Brain microvascular endothelial cell (primary cell): ENCODE measurements at regions not wholly inside any gene's neighbourhood (a gene's known extent, or its start where the extent isn't known, plus 50 kb on each side); places are given as distances from the start of the nearest gene placed in this dataset.

Experiments used
- DNase-seq: peaks from one replicate; pipeline ENCODE4 v3.0.0-alpha.2; 2020
- H3K27ac ChIP-seq: fragments of 250-450 bp; sonication (Bioruptor Pico); 2 replicates; pipeline ENCODE4 v1.5.1; 2020; ENCODE audit warnings: mild to moderate bottlenecking, moderate library complexity
- H3K27me3 ChIP-seq: fragments of 250-450 bp; sonication (Bioruptor Pico); replicated peaks from 2 replicates; pipeline ENCODE4 v1.5.1; 2020; ENCODE audit warnings: mild to moderate bottlenecking
- H3K36me3 ChIP-seq: fragments of 250-450 bp; sonication (Bioruptor Pico); replicated peaks from 2 replicates; pipeline ENCODE4 v1.5.1; 2020; ENCODE audit warnings: mild to moderate bottlenecking
- H3K4me3 ChIP-seq: 2 replicates; pipeline ENCODE4 v1.5.1; 2011; ENCODE audit warnings: low read depth, mild to moderate bottlenecking, control low read depth, low read length, moderate library complexity
- in situ Hi-C: cut with HindIII; loops from 2 replicates; pipeline ENCODE4 v1.10.0; 2017; ENCODE audit warnings: low sequenced_read_pairs, low pct_ligation_motif_present
- TF ChIP-seq, protein P1 (sequence below): IDR thresholded peaks from 2 replicates; pipeline ENCODE4 v1.5.1; 2011; ENCODE audit warnings: low read depth, mild to moderate bottlenecking, moderate library complexity, low read length, control low read depth, inconsistent platforms; ENCODE audit errors: missing control alignments

GRCh38 chr14:39563361-39563760 is 131.1 kb upstream of the FBXO33 start:
- H3K4me3 ChIP-seq, result no peak overlapping the region
- H3K36me3 ChIP-seq, result no peaks in the 10 kb centered on the region
- in situ Hi-C loops, result no loop called here
- H3K27ac ChIP-seq, result no peak overlapping the region
- TF ChIP-seq, protein P1, sequence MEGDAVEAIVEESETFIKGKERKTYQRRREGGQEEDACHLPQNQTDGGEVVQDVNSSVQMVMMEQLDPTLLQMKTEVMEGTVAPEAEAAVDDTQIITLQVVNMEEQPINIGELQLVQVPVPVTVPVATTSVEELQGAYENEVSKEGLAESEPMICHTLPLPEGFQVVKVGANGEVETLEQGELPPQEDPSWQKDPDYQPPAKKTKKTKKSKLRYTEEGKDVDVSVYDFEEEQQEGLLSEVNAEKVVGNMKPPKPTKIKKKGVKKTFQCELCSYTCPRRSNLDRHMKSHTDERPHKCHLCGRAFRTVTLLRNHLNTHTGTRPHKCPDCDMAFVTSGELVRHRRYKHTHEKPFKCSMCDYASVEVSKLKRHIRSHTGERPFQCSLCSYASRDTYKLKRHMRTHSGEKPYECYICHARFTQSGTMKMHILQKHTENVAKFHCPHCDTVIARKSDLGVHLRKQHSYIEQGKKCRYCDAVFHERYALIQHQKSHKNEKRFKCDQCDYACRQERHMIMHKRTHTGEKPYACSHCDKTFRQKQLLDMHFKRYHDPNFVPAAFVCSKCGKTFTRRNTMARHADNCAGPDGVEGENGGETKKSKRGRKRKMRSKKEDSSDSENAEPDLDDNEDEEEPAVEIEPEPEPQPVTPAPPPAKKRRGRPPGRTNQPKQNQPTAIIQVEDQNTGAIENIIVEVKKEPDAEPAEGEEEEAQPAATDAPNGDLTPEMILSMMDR, result no peak
- no peak for DNase-seq
- no peaks in the 10 kb centered on the region for H3K27me3 ChIP-seq

GRCh38 chr14:39562175-39562574 is 129.9 kb upstream of the FBXO33 start:
- Histone ChIP-seq H3K27me3 (no peaks in the 10 kb centered on the region), H3K4me3 (no peak overlapping the region), H3K27ac (no peak overlapping the region), H3K36me3 (no peaks in the 10 kb centered on the region)
- in situ Hi-C loops, result no loop called here
- TF ChIP-seq, protein P1, result no peak
- no peak for DNase-seq

DNA sequence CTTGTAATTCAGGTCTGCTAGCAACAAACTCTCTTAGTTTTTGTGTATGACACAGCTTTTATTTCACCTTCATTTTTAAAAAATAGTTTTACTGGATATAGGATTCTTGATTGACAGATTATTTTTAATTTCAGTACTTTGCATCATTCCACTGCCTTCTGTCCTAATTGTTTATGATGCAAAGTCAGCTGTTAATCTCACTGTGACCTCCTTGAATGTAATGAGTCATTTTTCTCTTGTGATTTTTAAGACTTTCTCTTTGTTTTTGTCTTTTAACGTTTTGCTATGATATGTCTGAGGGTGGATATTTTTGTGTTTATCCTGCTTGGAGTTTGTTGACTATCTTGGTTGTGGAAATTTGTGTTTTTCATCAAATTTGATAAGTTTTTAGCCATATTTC is 126.3 kb upstream of the FBXO33 start:
- H3K27ac ChIP-seq, result no peak overlapping the region
- no peak overlapping the region for H3K4me3 ChIP-seq
- TF ChIP-seq, protein P1, result no peak
- no peaks in the 10 kb centered on the region for H3K27me3 ChIP-seq
- no peak for DNase-seq
- in situ Hi-C loops, result no loop called here
- no peaks in the 10 kb centered on the region for H3K36me3 ChIP-seq

DNA sequence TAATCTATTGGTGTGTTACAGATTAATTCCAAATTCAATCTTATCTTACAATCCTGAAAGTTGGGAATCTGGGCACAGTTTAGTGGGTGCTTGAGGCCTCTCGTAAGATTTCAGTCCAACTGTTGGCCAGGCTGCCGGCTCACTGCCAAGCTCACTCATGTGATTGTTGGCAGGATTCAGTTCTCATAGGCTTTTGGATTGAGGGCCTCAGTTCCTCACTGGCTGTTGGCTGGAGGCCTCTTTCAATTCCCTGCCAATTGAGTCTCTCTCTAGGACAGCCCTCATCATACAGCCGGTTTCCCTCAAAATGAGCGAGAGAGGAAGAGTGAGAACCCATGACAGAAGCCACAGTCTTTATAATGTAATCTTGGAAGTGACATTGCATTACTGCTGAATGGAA is 123.5 kb upstream of the FBXO33 start:
- DNase-seq, result no peak
- TF ChIP-seq, protein P1, result no peak
- in situ Hi-C loops, result no loop called here
- Histone ChIP-seq H3K36me3 (no peaks in the 10 kb centered on the region), H3K4me3 (no peak overlapping the region), H3K27ac (no peak overlapping the region), H3K27me3 (no peaks in the 10 kb centered on the region)

DNA sequence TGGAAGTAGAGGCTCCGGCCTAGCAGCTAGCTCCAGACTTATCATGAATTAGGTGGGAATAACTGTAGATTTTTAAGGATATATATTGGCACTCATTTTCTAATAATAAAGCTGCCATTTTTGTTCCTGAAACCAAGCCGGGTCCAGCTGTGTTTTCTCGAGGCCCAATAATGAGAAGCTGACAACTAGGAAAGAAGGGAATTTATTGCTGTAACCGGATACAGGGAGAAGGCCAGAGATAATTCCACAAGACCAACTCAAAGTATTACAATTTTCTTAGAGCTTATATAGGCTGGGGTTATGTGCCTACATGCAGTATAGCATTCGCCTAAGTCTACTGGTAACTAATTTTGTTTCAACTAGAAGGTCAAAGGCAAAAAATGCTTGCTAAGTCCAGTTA is 122.3 kb upstream of the FBXO33 start:
- Histone ChIP-seq H3K27me3 (no peaks in the 10 kb centered on the region), H3K27ac (no peak overlapping the region), H3K4me3 (no peak overlapping the region), H3K36me3 (no peaks in the 10 kb centered on the region)
- in situ Hi-C loops, result no loop called here
- TF ChIP-seq, protein P1, result no peak
- DNase-seq, result no peak

DNA sequence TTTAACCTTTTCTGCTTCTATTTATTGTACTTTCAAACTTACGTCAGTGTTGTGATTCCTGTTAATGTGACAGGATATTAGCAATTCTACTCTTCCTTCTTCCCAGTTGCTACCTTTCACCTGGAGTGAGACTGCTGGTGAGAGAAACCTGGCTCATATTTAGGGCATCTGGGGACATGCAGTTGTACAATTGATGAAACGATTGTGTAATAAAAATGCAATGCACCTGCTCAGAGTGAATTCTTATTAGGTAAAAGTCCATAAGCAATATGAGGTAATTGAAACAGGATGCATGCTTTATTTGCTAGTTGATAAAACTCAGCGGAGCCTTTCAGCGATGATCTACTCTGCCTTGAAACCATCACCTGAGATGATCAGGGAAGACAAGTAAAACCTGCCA is 116.1 kb upstream of the FBXO33 start:
- Histone ChIP-seq H3K4me3 (no peak overlapping the region), H3K27ac (no peak overlapping the region), H3K27me3 (no peaks in the 10 kb centered on the region), H3K36me3 (no peaks in the 10 kb centered on the region)
- in situ Hi-C loops, result no loop called here
- DNase-seq, result no peak
- TF ChIP-seq, protein P1, result no peak
